ENCODE measurements at regions not wholly inside any gene's neighbourhood (a gene's known extent, or its start where the extent isn't known, plus 50 kb on each side); places are given as distances from the start of the nearest gene placed in this dataset.

GRCh38 chr19:31681121-31681520 is 331.9 kb upstream of the TSHZ3 start:
- intact Hi-C loops (cut with DNase I; ENCODE audit: low total_unique reads) = no loop called here
- Histone ChIP-seq H3K9me3 (no peaks in the 10 kb centered on the region), H3K4me3 (no peak overlapping the region), H3K27me3 (no peaks in the 10 kb centered on the region), H3K4me1 (no peaks in the 10 kb centered on the region), H3K36me3 (ENCODE audit: low read depth, missing control alignments) (no peaks in the 10 kb centered on the region), H3K27ac (no peak overlapping the region)
- 80 to 85% methylated on average over 4 of the region's 4 CpGs for WGBS, 2 donors
- no peak for TF ChIP-seq POLR2A (IDR thresholded peaks at IDR 0.05)
- TF ChIP-seq CTCF (IDR thresholded peaks at IDR 0.05) = no peak
- no peak for DNase-seq

GRCh38 chr19:31693131-31693932 is 344.1 kb upstream of the TSHZ3 start:
- no peak overlapping the region for H3K4me3 ChIP-seq
- 83 to 86% methylated on average over 14 of the region's 14 CpGs for WGBS, 2 donors
- no peaks in the 10 kb centered on the region for H3K9me3 ChIP-seq
- no peak for TF ChIP-seq POLR2A (IDR thresholded peaks at IDR 0.05)
- TF ChIP-seq CTCF (IDR thresholded peaks at IDR 0.05) = no peak
- no peaks in the 10 kb centered on the region for H3K4me1 ChIP-seq
- no peak overlapping the region for H3K27ac ChIP-seq
- intact Hi-C loops (cut with DNase I; ENCODE audit: low total_unique reads) = no loop called here
- DNase-seq = no peak
- H3K27me3 ChIP-seq = no peaks in the 10 kb centered on the region
- H3K36me3 ChIP-seq (ENCODE audit: low read depth, missing control alignments) = no peaks in the 10 kb centered on the region

GRCh38 chr19:31693933-31694269 is 344.7 kb upstream of the TSHZ3 start:
- no peak for TF ChIP-seq CTCF (IDR thresholded peaks at IDR 0.05)
- H3K4me3 ChIP-seq = no peak overlapping the region
- H3K27ac ChIP-seq = no peak overlapping the region
- no peaks in the 10 kb centered on the region for H3K27me3 ChIP-seq
- H3K36me3 ChIP-seq (ENCODE audit: low read depth, missing control alignments) = no peaks in the 10 kb centered on the region
- H3K9me3 ChIP-seq = no peaks in the 10 kb centered on the region
- DNase-seq = no peak
- intact Hi-C loops (cut with DNase I; ENCODE audit: low total_unique reads) = no loop called here
- no peaks in the 10 kb centered on the region for H3K4me1 ChIP-seq
- WGBS, 2 donors = 87 to 90% methylated on average over 6 of the region's 6 CpGs

GRCh38 chr19:31694761-31695160 is 345.5 kb upstream of the TSHZ3 start:
- H3K36me3 ChIP-seq (ENCODE audit: low read depth, missing control alignments) = no peaks in the 10 kb centered on the region
- no peaks in the 10 kb centered on the region for H3K9me3 ChIP-seq
- TF ChIP-seq POLR2A (IDR thresholded peaks at IDR 0.05) (no peak), CTCF (IDR thresholded peaks at IDR 0.05) (no peak)
- intact Hi-C loops (cut with DNase I; ENCODE audit: low total_unique reads) = no loop called here
- H3K27ac ChIP-seq = no peak overlapping the region
- no peaks in the 10 kb centered on the region for H3K4me1 ChIP-seq
- H3K4me3 ChIP-seq = no peak overlapping the region
- no peaks in the 10 kb centered on the region for H3K27me3 ChIP-seq
- WGBS, 2 donors = 91 to 98% methylated on average over 3 of the region's 3 CpGs
- no peak for DNase-seq

- intact Hi-C loops (cut with DNase I; ENCODE audit: low total_unique reads) = no loop called here
- H3K4me3 ChIP-seq = no peak overlapping the region
- WGBS, 2 donors = 75 to 98% methylated on average over 3 of the region's 3 CpGs
- H3K9me3 ChIP-seq = no peaks in the 10 kb centered on the region
- TF ChIP-seq CTCF (IDR thresholded peaks at IDR 0.05) (no peak), POLR2A (IDR thresholded peaks at IDR 0.05) (no peak)
- H3K36me3 ChIP-seq (ENCODE audit: low read depth, missing control alignments) = no peaks in the 10 kb centered on the region
- no peak overlapping the region for H3K27ac ChIP-seq
- no peaks in the 10 kb centered on the region for H3K27me3 ChIP-seq
- no peaks in the 10 kb centered on the region for H3K4me1 ChIP-seq
- DNase-seq = no peak
Observed at GRCh38 chr19:31699421-31699820, 350.2 kb upstream of the TSHZ3 start.
